ENCODE measurements at regions not wholly inside any gene's neighbourhood (a gene's known extent, or its start where the extent isn't known, plus 50 kb on each side); places are given as distances from the start of the nearest gene placed in this dataset.

GRCh38 chr10:10418387-10418786 is 599.3 kb upstream of the CELF2 start:
- no peak overlapping the region for H3K27ac ChIP-seq (ENCODE audit: low read depth in 1 of 2, low read length in 2 of 2)
- no peaks in the 10 kb centered on the region for H3K9me3 ChIP-seq (ENCODE audit: control insufficient read depth in 4 of 4, low read length in 3 of 4)
- no peak overlapping the region for H3K4me3 ChIP-seq (ENCODE audit: low read depth in 1 of 3, low read length in 3 of 3)
- no peaks in the 10 kb centered on the region for H3K4me1 ChIP-seq (ENCODE audit: control insufficient read depth in 4 of 4, insufficient read depth in 4 of 4, low read length in 3 of 4)
- no peaks in the 10 kb centered on the region for H3K36me3 ChIP-seq (ENCODE audit: control insufficient read depth in 4 of 4, insufficient read depth in 3 of 4, low read depth in 1 of 4, low read length in 3 of 4)
- no peak for TF ChIP-seq HNF4A (conservative IDR thresholded peaks at IDR 0.05)
- no peak for TF ChIP-seq FOXA1 (IDR thresholded peaks at IDR 0.05)
- no peak for TF ChIP-seq YY1 (IDR thresholded peaks at IDR 0.05)
- TF ChIP-seq, protein P1, sequence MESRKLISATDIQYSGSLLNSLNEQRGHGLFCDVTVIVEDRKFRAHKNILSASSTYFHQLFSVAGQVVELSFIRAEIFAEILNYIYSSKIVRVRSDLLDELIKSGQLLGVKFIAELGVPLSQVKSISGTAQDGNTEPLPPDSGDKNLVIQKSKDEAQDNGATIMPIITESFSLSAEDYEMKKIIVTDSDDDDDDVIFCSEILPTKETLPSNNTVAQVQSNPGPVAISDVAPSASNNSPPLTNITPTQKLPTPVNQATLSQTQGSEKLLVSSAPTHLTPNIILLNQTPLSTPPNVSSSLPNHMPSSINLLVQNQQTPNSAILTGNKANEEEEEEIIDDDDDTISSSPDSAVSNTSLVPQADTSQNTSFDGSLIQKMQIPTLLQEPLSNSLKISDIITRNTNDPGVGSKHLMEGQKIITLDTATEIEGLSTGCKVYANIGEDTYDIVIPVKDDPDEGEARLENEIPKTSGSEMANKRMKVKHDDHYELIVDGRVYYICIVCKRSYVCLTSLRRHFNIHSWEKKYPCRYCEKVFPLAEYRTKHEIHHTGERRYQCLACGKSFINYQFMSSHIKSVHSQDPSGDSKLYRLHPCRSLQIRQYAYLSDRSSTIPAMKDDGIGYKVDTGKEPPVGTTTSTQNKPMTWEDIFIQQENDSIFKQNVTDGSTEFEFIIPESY (IDR thresholded peaks at IDR 0.05), result no peak
- no peak for TF ChIP-seq SP1 (IDR thresholded peaks at IDR 0.05)
- no peak for TF ChIP-seq GABPA (IDR thresholded peaks at IDR 0.05 in 1 of 2, conservative IDR thresholded peaks at IDR 0.05 in 1 of 2)
- TF ChIP-seq ATF3 (IDR thresholded peaks at IDR 0.05), result no peak
- no peak for DNase-seq (ENCODE audit: low spot score)
- 50% methylated on average over 6 of the region's 6 CpGs for WGBS
- H3K9ac ChIP-seq (ENCODE audit: low read depth in 1 of 2, low read length in 2 of 2), result no peak overlapping the region
- H3K27me3 ChIP-seq (ENCODE audit: control insufficient read depth in 4 of 4, insufficient read depth in 4 of 4, low read length in 3 of 4), result no peaks in the 10 kb centered on the region

DNA sequence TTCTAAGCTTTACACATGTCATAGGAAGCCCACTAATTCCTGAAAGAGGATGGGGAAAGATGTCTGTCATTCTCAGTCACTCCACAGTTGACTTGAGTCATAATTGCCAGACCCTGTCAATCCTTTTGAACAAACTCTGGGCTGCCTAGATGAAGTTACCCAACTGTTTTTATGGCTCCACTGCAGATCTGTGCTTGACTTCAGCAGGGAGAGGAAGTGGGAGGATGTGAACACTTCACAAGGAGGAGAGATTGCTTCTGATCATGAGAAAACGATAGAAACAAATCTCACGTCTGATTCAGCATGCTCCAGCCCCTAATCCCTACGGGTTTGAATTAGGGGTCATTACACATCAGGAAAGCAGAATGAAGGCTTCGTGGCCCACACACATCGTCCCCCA is 596.6 kb upstream of the CELF2 start:
- no peaks in the 10 kb centered on the region for H3K27me3 ChIP-seq (ENCODE audit: control insufficient read depth in 4 of 4, insufficient read depth in 4 of 4, low read length in 3 of 4)

More for the DNA sequence above, 596.6 kb upstream of the CELF2 start:
- Histone ChIP-seq H3K27ac (ENCODE audit: low read depth in 1 of 2, low read length in 2 of 2) (no peak overlapping the region), H3K36me3 (ENCODE audit: control insufficient read depth in 4 of 4, insufficient read depth in 3 of 4, low read depth in 1 of 4, low read length in 3 of 4) (no peaks in the 10 kb centered on the region), H3K4me3 (ENCODE audit: low read depth in 1 of 3, low read length in 3 of 3) (no peak overlapping the region), H3K4me1 (ENCODE audit: control insufficient read depth in 4 of 4, insufficient read depth in 4 of 4, low read length in 3 of 4) (no peaks in the 10 kb centered on the region), H3K9me3 (ENCODE audit: control insufficient read depth in 4 of 4, low read length in 3 of 4) (no peaks in the 10 kb centered on the region), H3K9ac (ENCODE audit: low read depth in 1 of 2, low read length in 2 of 2) (no peak overlapping the region)
- no peak for DNase-seq (ENCODE audit: low spot score)
- TF ChIP-seq, protein P1 (IDR thresholded peaks at IDR 0.05), result no peak
- TF ChIP-seq GABPA (IDR thresholded peaks at IDR 0.05 in 1 of 2, conservative IDR thresholded peaks at IDR 0.05 in 1 of 2) (no peak), EGR1 (IDR thresholded peaks at IDR 0.05; ENCODE audit: low read depth in 2 of 2) (no peak), NR2F2 (IDR thresholded peaks at IDR 0.05) (no peak), RXRA (IDR thresholded peaks at IDR 0.05) (no peak), HNF4G (IDR thresholded peaks at IDR 0.05) (no peak), FOXA1 (IDR thresholded peaks at IDR 0.05) (no peak), ATF3 (IDR thresholded peaks at IDR 0.05) (no peak), RAD21 (IDR thresholded peaks at IDR 0.05) (no peak), YY1 (IDR thresholded peaks at IDR 0.05) (no peak), FOXA2 (IDR thresholded peaks at IDR 0.05) (no peak), SP1 (IDR thresholded peaks at IDR 0.05) (no peak), REST (IDR thresholded peaks at IDR 0.05) (no peak), TAF1 (conservative IDR thresholded peaks at IDR 0.05) (no peak), HNF4A (conservative IDR thresholded peaks at IDR 0.05) (no peak), JUND (IDR thresholded peaks at IDR 0.05) (no peak)
- TF ChIP-seq, protein P2, sequence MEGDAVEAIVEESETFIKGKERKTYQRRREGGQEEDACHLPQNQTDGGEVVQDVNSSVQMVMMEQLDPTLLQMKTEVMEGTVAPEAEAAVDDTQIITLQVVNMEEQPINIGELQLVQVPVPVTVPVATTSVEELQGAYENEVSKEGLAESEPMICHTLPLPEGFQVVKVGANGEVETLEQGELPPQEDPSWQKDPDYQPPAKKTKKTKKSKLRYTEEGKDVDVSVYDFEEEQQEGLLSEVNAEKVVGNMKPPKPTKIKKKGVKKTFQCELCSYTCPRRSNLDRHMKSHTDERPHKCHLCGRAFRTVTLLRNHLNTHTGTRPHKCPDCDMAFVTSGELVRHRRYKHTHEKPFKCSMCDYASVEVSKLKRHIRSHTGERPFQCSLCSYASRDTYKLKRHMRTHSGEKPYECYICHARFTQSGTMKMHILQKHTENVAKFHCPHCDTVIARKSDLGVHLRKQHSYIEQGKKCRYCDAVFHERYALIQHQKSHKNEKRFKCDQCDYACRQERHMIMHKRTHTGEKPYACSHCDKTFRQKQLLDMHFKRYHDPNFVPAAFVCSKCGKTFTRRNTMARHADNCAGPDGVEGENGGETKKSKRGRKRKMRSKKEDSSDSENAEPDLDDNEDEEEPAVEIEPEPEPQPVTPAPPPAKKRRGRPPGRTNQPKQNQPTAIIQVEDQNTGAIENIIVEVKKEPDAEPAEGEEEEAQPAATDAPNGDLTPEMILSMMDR (IDR thresholded peaks at IDR 0.05; ENCODE audit: low read depth, low read length, missing input control), result no peak
- TF ChIP-seq, protein P3, sequence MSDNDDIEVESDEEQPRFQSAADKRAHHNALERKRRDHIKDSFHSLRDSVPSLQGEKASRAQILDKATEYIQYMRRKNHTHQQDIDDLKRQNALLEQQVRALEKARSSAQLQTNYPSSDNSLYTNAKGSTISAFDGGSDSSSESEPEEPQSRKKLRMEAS (IDR thresholded peaks at IDR 0.05), result no peak
- 60% methylated on average over 5 of the region's 5 CpGs for WGBS
